ENCODE measurements at regions not wholly inside any gene's neighbourhood (a gene's known extent, or its start where the extent isn't known, plus 50 kb on each side); places are given as distances from the start of the nearest gene placed in this dataset.
A peak's percentile ranks its signal among the peaks of the same experiment; 100 is the strongest.
"Not testable (repeated sequence)": the region's sequence is repeated elsewhere in the genome, so short reads cannot be mapped to it uniquely, and the experiment has no call there.

DNA sequence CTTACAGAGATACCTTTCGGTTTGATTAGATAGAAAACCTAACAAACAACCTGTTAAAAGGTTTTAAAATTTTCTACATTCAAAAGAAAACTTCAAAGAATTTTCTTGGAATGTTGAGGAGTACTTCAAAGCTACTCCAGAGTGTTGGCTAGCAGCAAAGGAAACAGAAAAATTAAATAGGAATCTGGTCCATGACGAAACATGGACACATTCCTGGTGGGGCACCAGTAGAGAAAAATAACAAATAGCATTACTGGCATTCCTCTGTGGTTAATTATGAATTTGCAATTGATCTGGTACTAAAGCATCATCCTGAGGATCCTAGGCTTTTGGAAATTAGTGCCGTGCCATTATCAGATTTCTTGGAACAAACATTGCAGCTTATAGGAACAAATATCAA is 59.5 kb upstream of the DPPA4 start:
- no peak for FAIRE-seq
- Histone ChIP-seq H3K36me3 (no peaks in the 10 kb centered on the region), H3K4me1 (no peaks in the 10 kb centered on the region), H3K9me3 (no peaks in the 10 kb centered on the region), H3K27ac (no peak overlapping the region), H3K27me3 (no peaks in the 10 kb centered on the region), H3K4me3 (no peak overlapping the region)
- intact Hi-C loops (cut with DNase I) = no loop called here
- TF ChIP-seq, protein P1, sequence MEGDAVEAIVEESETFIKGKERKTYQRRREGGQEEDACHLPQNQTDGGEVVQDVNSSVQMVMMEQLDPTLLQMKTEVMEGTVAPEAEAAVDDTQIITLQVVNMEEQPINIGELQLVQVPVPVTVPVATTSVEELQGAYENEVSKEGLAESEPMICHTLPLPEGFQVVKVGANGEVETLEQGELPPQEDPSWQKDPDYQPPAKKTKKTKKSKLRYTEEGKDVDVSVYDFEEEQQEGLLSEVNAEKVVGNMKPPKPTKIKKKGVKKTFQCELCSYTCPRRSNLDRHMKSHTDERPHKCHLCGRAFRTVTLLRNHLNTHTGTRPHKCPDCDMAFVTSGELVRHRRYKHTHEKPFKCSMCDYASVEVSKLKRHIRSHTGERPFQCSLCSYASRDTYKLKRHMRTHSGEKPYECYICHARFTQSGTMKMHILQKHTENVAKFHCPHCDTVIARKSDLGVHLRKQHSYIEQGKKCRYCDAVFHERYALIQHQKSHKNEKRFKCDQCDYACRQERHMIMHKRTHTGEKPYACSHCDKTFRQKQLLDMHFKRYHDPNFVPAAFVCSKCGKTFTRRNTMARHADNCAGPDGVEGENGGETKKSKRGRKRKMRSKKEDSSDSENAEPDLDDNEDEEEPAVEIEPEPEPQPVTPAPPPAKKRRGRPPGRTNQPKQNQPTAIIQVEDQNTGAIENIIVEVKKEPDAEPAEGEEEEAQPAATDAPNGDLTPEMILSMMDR (IDR thresholded peaks at IDR 0.05) = no peak
- ATAC-seq = peak in 1 of 4 donors; percentile 37
- DNase-seq = no peak
- 40 to 43% methylated on average over 3 of the region's 3 CpGs for WGBS, 2 donors

DNA sequence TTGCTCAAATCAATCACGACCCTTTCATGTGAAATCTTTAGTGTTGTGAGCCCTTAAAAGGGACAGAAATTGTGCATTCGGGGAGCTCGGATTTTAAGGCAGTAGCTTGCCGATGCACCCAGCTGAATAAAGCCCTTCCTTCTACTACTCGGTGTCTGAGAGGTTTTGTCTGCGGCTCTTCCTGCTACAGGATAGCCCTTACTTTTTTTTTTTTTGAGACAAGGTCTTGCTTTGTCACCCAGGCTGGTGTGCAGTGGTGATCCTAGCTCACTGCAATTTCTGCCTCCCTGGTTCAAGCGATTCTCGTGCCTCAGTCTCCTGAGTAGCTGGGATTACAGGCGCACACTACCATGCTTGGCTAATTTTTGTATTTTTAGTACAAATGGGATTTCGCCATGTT is 56.4 kb upstream of the DPPA4 start:
- ATAC-seq; H3K27me3 ChIP-seq; H3K4me3 ChIP-seq; H3K9me3 ChIP-seq; DNase-seq; H3K36me3 ChIP-seq; H3K4me1 ChIP-seq; FAIRE-seq; intact Hi-C loops (cut with DNase I); H3K27ac ChIP-seq: not testable (repeated sequence)
- WGBS, 2 donors = 76 to 81% methylated on average over 9 to 10 of the region's 10 CpGs

DNA sequence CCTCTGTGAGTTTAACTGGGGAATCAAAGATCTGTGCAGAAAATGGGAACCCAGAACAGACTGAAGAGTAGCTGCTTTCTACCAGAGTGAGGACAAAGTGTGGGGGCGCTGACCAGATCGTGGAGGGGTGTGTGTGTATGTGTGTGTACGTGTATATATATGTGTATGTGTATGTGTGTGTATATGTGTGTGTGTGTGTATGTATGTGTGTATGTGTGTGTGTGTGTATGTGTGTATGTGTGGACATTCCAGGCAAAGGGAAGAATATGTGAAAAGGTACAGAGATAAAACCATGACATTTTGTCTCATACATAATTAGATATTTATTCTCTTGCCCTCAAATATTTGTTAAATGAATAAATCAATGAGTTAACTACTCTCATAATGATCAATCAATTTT is 54.9 kb upstream of the DPPA4 start:
- H3K9me3 ChIP-seq = no peaks in the 10 kb centered on the region
- TF ChIP-seq, protein P1 (IDR thresholded peaks at IDR 0.05) = no peak
- WGBS, 2 donors = 71 to 72% methylated on average over 3 of the region's 3 CpGs
- H3K4me1 ChIP-seq = no peaks in the 10 kb centered on the region
- intact Hi-C loops (cut with DNase I) = no loop called here
- H3K27me3 ChIP-seq = no peaks in the 10 kb centered on the region
- FAIRE-seq = no peak
- no peak overlapping the region for H3K4me3 ChIP-seq
- ATAC-seq = no peak
- no peak for DNase-seq
- no peak overlapping the region for H3K27ac ChIP-seq
- H3K36me3 ChIP-seq = no peaks in the 10 kb centered on the region

DNA sequence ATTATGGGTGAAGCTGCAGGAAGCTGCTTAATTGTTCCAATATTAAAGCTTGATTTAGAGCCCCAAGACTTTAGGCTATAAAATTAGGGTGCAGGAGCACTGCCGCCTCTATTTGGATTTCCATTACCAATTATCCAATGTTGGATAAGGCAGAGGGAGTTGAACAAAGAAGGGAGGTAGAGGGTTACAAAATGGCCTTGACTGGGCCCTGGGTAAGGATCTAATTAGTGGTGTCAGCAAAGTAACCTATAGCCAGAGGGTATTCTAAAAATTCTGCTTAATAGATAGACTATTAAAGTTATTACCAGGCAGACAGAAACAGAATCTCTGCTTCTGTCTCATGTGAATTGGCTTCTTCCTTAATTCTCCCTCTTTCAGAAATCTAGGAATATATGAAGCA is 50.3 kb upstream of the DPPA4 start:
- intact Hi-C loops (cut with DNase I) = no loop called here
- TF ChIP-seq, protein P1 (IDR thresholded peaks at IDR 0.05) = no peak
- H3K27ac ChIP-seq = no peak overlapping the region
- no peaks in the 10 kb centered on the region for H3K36me3 ChIP-seq
- H3K27me3 ChIP-seq = no peaks in the 10 kb centered on the region
- FAIRE-seq (no peak), ATAC-seq (no peak), DNase-seq (no peak)
- 92 to 96% methylated on average over 1 of the region's 1 CpG for WGBS, 2 donors
- no peaks in the 10 kb centered on the region for H3K4me1 ChIP-seq
- no peaks in the 10 kb centered on the region for H3K9me3 ChIP-seq
- H3K4me3 ChIP-seq = no peak overlapping the region

DNA sequence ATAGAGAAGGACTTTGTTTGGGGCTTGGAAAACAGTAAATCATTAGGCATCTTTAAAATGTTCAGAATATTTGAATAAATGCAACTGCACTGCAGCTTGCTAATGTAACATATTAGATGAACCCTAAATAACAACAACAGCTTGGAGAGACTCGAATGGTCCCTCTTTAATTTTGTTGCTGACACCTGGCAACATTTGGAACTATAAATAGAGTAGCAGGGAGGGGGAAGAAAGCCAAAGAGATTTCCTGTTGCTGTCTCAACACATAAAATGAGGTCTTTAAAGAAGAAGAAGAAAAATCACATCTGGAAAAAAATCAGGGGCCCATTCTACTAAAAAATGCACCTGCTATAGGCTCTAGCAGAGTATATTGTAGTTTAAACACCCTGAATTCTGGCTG is 49.9 kb upstream of the DPPA4 start:
- FAIRE-seq (no peak), ATAC-seq (no peak), DNase-seq (no peak)
- Histone ChIP-seq H3K4me3 (no peak overlapping the region), H3K9me3 (no peaks in the 10 kb centered on the region), H3K4me1 (no peaks in the 10 kb centered on the region), H3K27me3 (no peaks in the 10 kb centered on the region), H3K36me3 (no peaks in the 10 kb centered on the region), H3K27ac (no peak overlapping the region)
- intact Hi-C loops (cut with DNase I) = no loop called here
- TF ChIP-seq, protein P1 (IDR thresholded peaks at IDR 0.05) = no peak
- 6 to 11% methylated on average over 1 of the region's 1 CpG for WGBS, 2 donors

Measured in pancreas (tissue), 10 donors.